ENCODE measurements at regions not wholly inside any gene's neighbourhood (a gene's known extent, or its start where the extent isn't known, plus 50 kb on each side); places are given as distances from the start of the nearest gene placed in this dataset.

DNA sequence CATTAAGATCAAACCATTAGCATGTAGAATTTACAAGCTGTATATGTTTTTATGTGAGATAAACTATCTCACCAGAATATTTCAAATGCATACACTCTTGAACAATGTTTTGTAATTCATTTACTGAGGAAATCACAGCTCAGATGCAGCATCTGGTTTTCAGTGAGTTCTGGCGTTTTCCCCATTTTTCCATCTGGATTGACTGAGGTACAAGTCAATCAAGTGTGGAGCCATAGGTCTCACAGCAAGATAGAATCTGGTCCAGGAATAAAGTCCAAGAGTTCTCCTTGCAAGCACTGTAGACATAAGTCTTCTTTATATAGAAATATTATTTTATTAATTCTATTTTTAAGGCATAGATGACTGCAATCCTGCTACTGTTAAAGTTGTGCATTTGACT is 219.3 kb downstream of the ZBBX start:
- Mint-ChIP-seq H3K4me3 (no peak overlapping the region), H3K36me3 (ENCODE audit: low read depth) (no peaks in the 10 kb centered on the region), H3K27ac (no peak overlapping the region), H3K4me1 (ENCODE audit: low read depth) (no peaks in the 10 kb centered on the region), H3K9me3 (peaks cover 4% of the 10 kb centered on the region), H3K27me3 (no peaks in the 10 kb centered on the region)
- intact Hi-C loops (cut with DNase I, micrococcal nuclease): no loop called here
- ChIA-PET CTCF (no interaction called here), POLR2A (no interaction called here)
- DNase-seq (no peak), ATAC-seq (ENCODE audit: poor library complexity) (no peak)
- Histone ChIP-seq H3K4me3 (ENCODE audit: low read length) (no peak overlapping the region), H3K4me1 (ENCODE audit: insufficient read depth, low read length) (no peaks in the 10 kb centered on the region), H3K9me3 (ENCODE audit: control insufficient read depth in 1 of 2, insufficient read depth in 1 of 2, low read length in 2 of 2) (peaks cover 3 to 10% of the 10 kb centered on the region in 2 experiments), H3K27me3 (ENCODE audit: control insufficient read depth in 1 of 2, insufficient read depth in 2 of 2, low read length in 2 of 2) (no peaks in the 10 kb centered on the region), H3K36me3 (ENCODE audit: insufficient read depth, low read length) (no peaks in the 10 kb centered on the region), H3K27ac (ENCODE audit: low read depth in 1 of 2, low read length in 2 of 2) (no peak overlapping the region)
- TF ChIP-seq, protein P1, sequence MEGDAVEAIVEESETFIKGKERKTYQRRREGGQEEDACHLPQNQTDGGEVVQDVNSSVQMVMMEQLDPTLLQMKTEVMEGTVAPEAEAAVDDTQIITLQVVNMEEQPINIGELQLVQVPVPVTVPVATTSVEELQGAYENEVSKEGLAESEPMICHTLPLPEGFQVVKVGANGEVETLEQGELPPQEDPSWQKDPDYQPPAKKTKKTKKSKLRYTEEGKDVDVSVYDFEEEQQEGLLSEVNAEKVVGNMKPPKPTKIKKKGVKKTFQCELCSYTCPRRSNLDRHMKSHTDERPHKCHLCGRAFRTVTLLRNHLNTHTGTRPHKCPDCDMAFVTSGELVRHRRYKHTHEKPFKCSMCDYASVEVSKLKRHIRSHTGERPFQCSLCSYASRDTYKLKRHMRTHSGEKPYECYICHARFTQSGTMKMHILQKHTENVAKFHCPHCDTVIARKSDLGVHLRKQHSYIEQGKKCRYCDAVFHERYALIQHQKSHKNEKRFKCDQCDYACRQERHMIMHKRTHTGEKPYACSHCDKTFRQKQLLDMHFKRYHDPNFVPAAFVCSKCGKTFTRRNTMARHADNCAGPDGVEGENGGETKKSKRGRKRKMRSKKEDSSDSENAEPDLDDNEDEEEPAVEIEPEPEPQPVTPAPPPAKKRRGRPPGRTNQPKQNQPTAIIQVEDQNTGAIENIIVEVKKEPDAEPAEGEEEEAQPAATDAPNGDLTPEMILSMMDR (IDR thresholded peaks at IDR 0.05): no peak

- H3K9me3 ChIP-seq (ENCODE audit: control insufficient read depth in 1 of 2, insufficient read depth in 1 of 2, low read length in 2 of 2): peaks cover 6 to 9% of the 10 kb centered on the region in 2 experiments
- Mint-ChIP-seq H3K4me3 (no peak overlapping the region), H3K4me1 (ENCODE audit: low read depth) (no peaks in the 10 kb centered on the region), H3K27ac (no peak overlapping the region), H3K9me3 (peaks cover 5% of the 10 kb centered on the region), H3K27me3 (no peaks in the 10 kb centered on the region), H3K36me3 (ENCODE audit: low read depth) (no peaks in the 10 kb centered on the region)
- ChIA-PET POLR2A (no interaction called here), CTCF (no interaction called here)
- DNase-seq (no peak), ATAC-seq (ENCODE audit: poor library complexity) (no peak)
- TF ChIP-seq, protein P1 (IDR thresholded peaks at IDR 0.05): no peak
- no peaks in the 10 kb centered on the region for H3K36me3 ChIP-seq (ENCODE audit: insufficient read depth, low read length)
- no peak overlapping the region for H3K27ac ChIP-seq (ENCODE audit: low read depth in 1 of 2, low read length in 2 of 2)
- H3K27me3 ChIP-seq (ENCODE audit: control insufficient read depth in 1 of 2, insufficient read depth in 2 of 2, low read length in 2 of 2): no peaks in the 10 kb centered on the region
- intact Hi-C loops (cut with DNase I, micrococcal nuclease): no loop called here
- no peaks in the 10 kb centered on the region for H3K4me1 ChIP-seq (ENCODE audit: insufficient read depth, low read length)
- H3K4me3 ChIP-seq (ENCODE audit: low read length): no peak overlapping the region
Observed at GRCh38 chr3:167151636-167152035, 228.5 kb downstream of the ZBBX start.

GRCh38 chr3:167148136-167148535 is 232.0 kb downstream of the ZBBX start:
- H3K4me3 ChIP-seq (ENCODE audit: low read length): no peak overlapping the region
- Mint-ChIP-seq H3K27ac (no peak overlapping the region), H3K27me3 (no peaks in the 10 kb centered on the region), H3K4me3 (no peak overlapping the region), H3K36me3 (ENCODE audit: low read depth) (no peaks in the 10 kb centered on the region), H3K9me3 (peaks cover 4% of the 10 kb centered on the region), H3K4me1 (ENCODE audit: low read depth) (no peaks in the 10 kb centered on the region)
- no peaks in the 10 kb centered on the region for H3K36me3 ChIP-seq (ENCODE audit: insufficient read depth, low read length)
- H3K27me3 ChIP-seq (ENCODE audit: control insufficient read depth in 1 of 2, insufficient read depth in 2 of 2, low read length in 2 of 2): no peaks in the 10 kb centered on the region
- TF ChIP-seq, protein P1 (IDR thresholded peaks at IDR 0.05): no peak
- POLR2A ChIA-PET: no interaction called here
- DNase-seq (no peak), ATAC-seq (ENCODE audit: poor library complexity) (no peak)
- no peaks in the 10 kb centered on the region for H3K4me1 ChIP-seq (ENCODE audit: insufficient read depth, low read length)
- intact Hi-C loops (cut with DNase I, micrococcal nuclease): no loop called here
- peaks cover 0 to 3% of the 10 kb centered on the region in 2 experiments for H3K9me3 ChIP-seq (ENCODE audit: control insufficient read depth in 1 of 2, insufficient read depth in 1 of 2, low read length in 2 of 2)
- CTCF ChIA-PET: no interaction called here
- H3K27ac ChIP-seq (ENCODE audit: low read depth in 1 of 2, low read length in 2 of 2): no peak overlapping the region

Data from CD4-positive, alpha-beta T cell (primary cell).